Osteocyte (in vitro differentiated cells): ENCODE measurements at regions not wholly inside any gene's neighbourhood (a gene's known extent, or its start where the extent isn't known, plus 50 kb on each side); places are given as distances from the start of the nearest gene placed in this dataset.

ENCODE experiments used
- DNase-seq: peaks from one replicate; pipeline ENCODE4 v3.0.0; 2021; ENCODE audit warnings: mixed read lengths; ENCODE audit not compliant: unreplicated experiment; ENCODE audit errors: extremely low spot score
- H3K27ac Mint-ChIP-seq: one replicate; pipeline ENCODE4 v1.8.0; 2021; ENCODE audit warnings: mild to moderate bottlenecking, mixed read lengths; ENCODE audit not compliant: unreplicated experiment
- H3K27me3 Mint-ChIP-seq: one replicate; pipeline ENCODE4 v1.8.0; 2021; ENCODE audit warnings: mixed read lengths; ENCODE audit not compliant: unreplicated experiment
- H3K36me3 Mint-ChIP-seq: one replicate; pipeline ENCODE4 v1.8.0; 2021; ENCODE audit warnings: mixed read lengths; ENCODE audit not compliant: unreplicated experiment
- H3K4me1 Mint-ChIP-seq: one replicate; pipeline ENCODE4 v1.8.0; 2021; ENCODE audit warnings: mixed read lengths; ENCODE audit not compliant: unreplicated experiment
- H3K4me3 Mint-ChIP-seq: one replicate; pipeline ENCODE4 v1.8.0; 2021; ENCODE audit warnings: mild to moderate bottlenecking, moderate library complexity, mixed read lengths; ENCODE audit not compliant: unreplicated experiment
- H3K9me3 Mint-ChIP-seq: one replicate; pipeline ENCODE4 v1.8.0; 2021; ENCODE audit warnings: mixed read lengths; ENCODE audit not compliant: unreplicated experiment
- CTCF ChIP-seq: fragments of 200-600 bp; sonication (generic); IDR thresholded peaks from 2 replicates; pipeline ENCODE4 v1.5.0; 2021; ENCODE audit warnings: antibody characterized with exemption, mild to moderate bottlenecking, moderate library complexity

DNA sequence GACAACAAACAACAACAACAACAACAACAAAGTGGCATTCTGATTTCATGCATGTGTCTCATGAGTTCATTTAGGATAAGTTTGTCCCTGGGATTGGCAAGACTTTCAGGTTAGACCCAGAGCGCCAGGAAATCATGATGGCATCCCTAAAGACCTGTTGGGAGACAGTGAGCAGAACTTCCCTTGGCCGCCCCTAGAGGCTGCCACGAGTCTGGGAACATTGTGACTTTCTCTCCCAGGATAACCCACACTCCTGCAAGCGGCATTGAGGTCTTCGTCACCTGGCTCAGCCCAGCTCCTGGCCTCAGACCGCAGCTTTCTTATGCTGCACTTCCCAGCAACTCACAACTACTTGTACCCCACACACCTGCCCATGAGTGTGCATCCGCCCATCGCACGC lies 80.5 kb upstream of the RNF32 start:
- H3K4me3 Mint-ChIP-seq: no peak overlapping the region
- peak; percentile 7 for TF ChIP-seq CTCF
- H3K4me1 Mint-ChIP-seq: no peaks in the 10 kb centered on the region
- no peak for DNase-seq
- no peak overlapping the region for H3K27ac Mint-ChIP-seq
- peaks cover 2% of the 10 kb centered on the region for H3K36me3 Mint-ChIP-seq
- peaks cover 4% of the 10 kb centered on the region for H3K9me3 Mint-ChIP-seq
- no peaks in the 10 kb centered on the region for H3K27me3 Mint-ChIP-seq

DNA sequence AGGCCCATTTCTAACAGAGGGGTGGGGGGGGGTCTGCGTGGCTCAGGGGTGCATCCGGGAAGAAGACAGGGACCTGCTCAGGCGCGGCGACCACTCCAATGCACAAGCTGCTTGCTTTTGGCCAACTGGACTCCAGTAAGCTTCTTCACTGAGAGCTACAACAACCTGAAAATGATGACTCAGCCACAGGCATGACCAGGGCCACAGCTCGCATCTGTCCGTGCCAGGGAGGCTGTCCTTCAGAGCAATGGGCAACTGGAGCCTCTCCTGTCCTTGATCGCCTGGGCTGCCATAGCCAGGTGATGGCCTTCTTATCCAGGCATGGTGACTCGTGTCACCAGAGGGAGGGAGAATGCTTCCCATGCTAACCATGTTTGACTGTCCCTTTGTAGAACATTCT lies 81.6 kb upstream of the RNF32 start:
- no peak for TF ChIP-seq CTCF
- peaks cover 2% of the 10 kb centered on the region for H3K36me3 Mint-ChIP-seq
- no peaks in the 10 kb centered on the region for H3K27me3 Mint-ChIP-seq
- H3K4me3 Mint-ChIP-seq: no peak overlapping the region
- H3K4me1 Mint-ChIP-seq: no peaks in the 10 kb centered on the region
- no peak for DNase-seq
- H3K9me3 Mint-ChIP-seq: no peaks in the 10 kb centered on the region
- H3K27ac Mint-ChIP-seq: no peak overlapping the region

DNA sequence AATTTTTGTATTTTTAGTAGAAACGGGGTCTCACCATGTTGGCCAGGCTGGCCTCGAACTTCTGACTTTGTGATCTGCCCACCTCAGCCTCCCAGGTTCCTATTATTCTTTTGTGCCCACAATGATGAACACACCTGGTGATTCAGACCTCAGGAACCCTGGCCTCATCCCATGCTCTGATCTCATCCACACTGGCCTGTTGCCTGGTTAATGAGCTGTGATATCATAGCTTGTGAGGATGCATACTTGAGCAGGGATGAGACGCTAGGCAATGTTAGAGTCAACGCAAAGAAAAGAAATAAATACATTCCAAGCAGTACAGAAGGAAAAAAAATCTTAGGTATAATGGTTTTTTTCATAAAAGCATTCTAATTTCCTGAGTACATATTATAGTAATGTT lies 82.4 kb upstream of the RNF32 start:
- H3K27me3 Mint-ChIP-seq: no peaks in the 10 kb centered on the region
- no peak for TF ChIP-seq CTCF
- H3K4me1 Mint-ChIP-seq: no peaks in the 10 kb centered on the region
- no peak for DNase-seq
- peaks cover 2% of the 10 kb centered on the region for H3K36me3 Mint-ChIP-seq
- H3K4me3 Mint-ChIP-seq: no peak overlapping the region
- no peaks in the 10 kb centered on the region for H3K9me3 Mint-ChIP-seq
- no peak overlapping the region for H3K27ac Mint-ChIP-seq

DNA sequence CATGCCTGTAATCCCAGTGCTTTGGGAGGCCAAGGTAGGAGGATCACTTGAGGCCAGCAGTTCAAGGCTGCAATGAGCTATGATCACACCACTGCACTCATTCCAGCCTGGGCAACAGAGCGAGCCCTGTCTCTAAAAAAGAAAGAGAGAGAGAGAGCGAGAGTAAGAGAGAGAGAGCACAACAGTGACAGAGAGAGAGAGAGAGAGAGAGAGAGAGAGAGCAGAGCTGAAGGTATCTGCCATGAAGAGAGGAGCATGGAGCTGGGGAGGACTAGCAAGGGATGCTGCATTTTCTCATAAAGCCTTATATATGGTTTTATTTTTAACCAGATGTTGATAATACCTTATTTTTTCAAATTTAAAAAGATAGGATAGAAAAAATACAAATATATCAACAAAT lies 84.5 kb upstream of the RNF32 start:
- TF ChIP-seq CTCF: no peak
- Mint-ChIP-seq H3K4me3 (no peak overlapping the region), H3K4me1 (no peaks in the 10 kb centered on the region), H3K9me3 (no peaks in the 10 kb centered on the region), H3K27ac (no peak overlapping the region), H3K27me3 (no peaks in the 10 kb centered on the region), H3K36me3 (no peaks in the 10 kb centered on the region)
- DNase-seq: no peak

DNA sequence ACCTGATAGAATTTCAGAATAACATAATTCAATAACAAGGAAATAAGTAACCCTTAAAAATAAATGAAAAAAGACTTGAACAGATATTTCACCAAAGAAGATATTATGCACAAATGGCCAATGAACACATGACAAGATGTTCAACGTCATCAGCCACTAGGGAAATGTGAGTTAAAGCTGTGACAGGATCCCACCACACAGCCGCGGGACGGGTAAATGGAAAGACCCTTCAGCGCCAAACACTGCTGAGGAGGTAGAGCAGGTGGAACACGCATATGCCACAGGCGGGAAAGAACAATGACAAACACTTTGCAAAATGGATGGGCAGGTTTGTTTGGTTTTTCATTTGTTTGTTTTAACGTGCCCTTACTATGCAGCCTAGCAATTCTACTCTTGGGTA lies 86.1 kb upstream of the RNF32 start:
- Mint-ChIP-seq H3K4me1 (no peaks in the 10 kb centered on the region), H3K36me3 (no peaks in the 10 kb centered on the region), H3K27me3 (no peaks in the 10 kb centered on the region), H3K9me3 (peaks cover 5% of the 10 kb centered on the region), H3K27ac (no peak overlapping the region), H3K4me3 (no peak overlapping the region)
- TF ChIP-seq CTCF: no peak
- no peak for DNase-seq
